ENCODE measurements at regions not wholly inside any gene's neighbourhood (a gene's known extent, or its start where the extent isn't known, plus 50 kb on each side); places are given as distances from the start of the nearest gene placed in this dataset.

- Histone ChIP-seq H3K9me3 (ENCODE audit: control insufficient read depth, insufficient read depth, low read depth, low read length) (no peaks in the 10 kb centered on the region), H3K4me3 (replicated peaks in 1 of 4; ENCODE audit: control extremely low read depth in 1 of 4, insufficient read depth in 1 of 4, low read depth in 3 of 4, low read length in 4 of 4) (no peak overlapping the region), H3K4me2 (ENCODE audit: extremely low read depth, insufficient read depth, low read length) (no peak overlapping the region), H3K27ac (ENCODE audit: insufficient read depth, low read length) (peak overlapping the region; percentile 83), H3K4me1 (ENCODE audit: control insufficient read depth, extremely low read depth, insufficient read depth, low read length) (peaks cover 21% of the 10 kb centered on the region), H2AFZ (ENCODE audit: low read length) (no peak overlapping the region), H3K79me2 (ENCODE audit: control insufficient read depth, insufficient read depth, low read length) (no peaks in the 10 kb centered on the region), H3K27me3 (ENCODE audit: control insufficient read depth, insufficient read depth, low read length) (no peaks in the 10 kb centered on the region), H3K36me3 (ENCODE audit: control insufficient read depth, insufficient read depth, low read length) (no peaks in the 10 kb centered on the region), H4K20me1 (ENCODE audit: control insufficient read depth, extremely low read depth, insufficient read depth, low read length) (no peaks in the 10 kb centered on the region), H3K9ac (ENCODE audit: insufficient read depth, low read length) (no peak overlapping the region)
- TF ChIP-seq CTCF (conservative IDR thresholded peaks at IDR 0.05 in 1 of 2, IDR thresholded peaks at IDR 0.05 in 1 of 2; ENCODE audit: low read depth in 1 of 2, low read length in 2 of 2): no peak
- no peak for TF ChIP-seq EZH2 (IDR thresholded peaks at IDR 0.05; ENCODE audit: low read length, missing control alignments)
- peak; percentile 17 to 24 for DNase-seq (ENCODE audit: low read depth in 2 of 2)
Observed at GRCh38 chr12:75951399-75952278, 79.9 kb downstream of the PHLDA1 start.

DNA sequence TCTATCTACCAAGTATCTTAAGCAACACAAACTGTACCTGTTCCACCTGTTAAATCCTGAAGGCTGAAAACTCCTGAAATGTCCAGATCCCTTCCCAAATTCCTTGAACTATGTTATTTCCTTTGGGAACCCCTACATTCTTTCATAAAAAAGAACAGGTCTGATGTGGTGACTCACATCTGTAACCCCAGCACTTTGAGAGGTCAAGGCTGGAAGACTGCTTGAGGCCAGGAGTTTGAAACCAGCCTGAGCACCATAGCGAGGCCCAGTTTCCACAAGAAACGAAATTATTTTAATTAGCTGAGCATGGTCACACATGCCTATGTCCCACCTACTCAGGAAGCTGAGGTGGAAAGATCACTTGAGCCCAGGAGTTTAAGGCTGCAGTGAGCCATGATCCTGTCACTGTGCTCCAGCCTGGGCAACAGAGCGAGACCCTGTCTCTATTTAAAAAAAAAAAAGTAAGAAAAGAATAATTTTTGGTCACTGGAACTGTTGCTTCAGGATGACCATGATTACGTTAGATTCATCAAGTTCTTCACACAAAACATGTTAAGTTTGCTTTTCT, 84.3 kb downstream of the PHLDA1 start:
- H3K4me1 ChIP-seq (ENCODE audit: control insufficient read depth, extremely low read depth, insufficient read depth, low read length): peaks cover 9% of the 10 kb centered on the region
- H3K27ac ChIP-seq (ENCODE audit: insufficient read depth, low read length): no peak overlapping the region
- H3K9me3 ChIP-seq (ENCODE audit: control insufficient read depth, insufficient read depth, low read depth, low read length): no peaks in the 10 kb centered on the region
- H3K36me3 ChIP-seq (ENCODE audit: control insufficient read depth, insufficient read depth, low read length): no peaks in the 10 kb centered on the region
- no peaks in the 10 kb centered on the region for H4K20me1 ChIP-seq (ENCODE audit: control insufficient read depth, extremely low read depth, insufficient read depth, low read length)
- H3K4me2 ChIP-seq (ENCODE audit: extremely low read depth, insufficient read depth, low read length): no peak overlapping the region
- H2AFZ ChIP-seq (ENCODE audit: low read length): no peak overlapping the region
- TF ChIP-seq EZH2 (IDR thresholded peaks at IDR 0.05; ENCODE audit: low read length, missing control alignments) (no peak), CTCF (conservative IDR thresholded peaks at IDR 0.05 in 1 of 2, IDR thresholded peaks at IDR 0.05 in 1 of 2; ENCODE audit: low read depth in 1 of 2, low read length in 2 of 2) (no peak)
- no peak for DNase-seq (ENCODE audit: low read depth in 2 of 2)
- H3K4me3 ChIP-seq (replicated peaks in 1 of 4; ENCODE audit: control extremely low read depth in 1 of 4, insufficient read depth in 1 of 4, low read depth in 3 of 4, low read length in 4 of 4): no peak overlapping the region
- no peaks in the 10 kb centered on the region for H3K79me2 ChIP-seq (ENCODE audit: control insufficient read depth, insufficient read depth, low read length)
- H3K9ac ChIP-seq (ENCODE audit: insufficient read depth, low read length): no peak overlapping the region
- no peaks in the 10 kb centered on the region for H3K27me3 ChIP-seq (ENCODE audit: control insufficient read depth, insufficient read depth, low read length)

GRCh38 chr12:75945581-75945980, 86.0 kb downstream of the PHLDA1 start:
- no peaks in the 10 kb centered on the region for H3K79me2 ChIP-seq (ENCODE audit: control insufficient read depth, insufficient read depth, low read length)
- DNase-seq (ENCODE audit: low read depth in 2 of 2): peak in 1 of 2 donors; percentile 26
- no peak overlapping the region for H3K9ac ChIP-seq (ENCODE audit: insufficient read depth, low read length)
- TF ChIP-seq CTCF (conservative IDR thresholded peaks at IDR 0.05 in 1 of 2, IDR thresholded peaks at IDR 0.05 in 1 of 2; ENCODE audit: low read depth in 1 of 2, low read length in 2 of 2) (no peak), EZH2 (IDR thresholded peaks at IDR 0.05; ENCODE audit: low read length, missing control alignments) (no peak)
- H3K9me3 ChIP-seq (ENCODE audit: control insufficient read depth, insufficient read depth, low read depth, low read length): no peaks in the 10 kb centered on the region
- no peaks in the 10 kb centered on the region for H3K36me3 ChIP-seq (ENCODE audit: control insufficient read depth, insufficient read depth, low read length)
- peak overlapping the region; percentile 68 for H3K27ac ChIP-seq (ENCODE audit: insufficient read depth, low read length)
- no peak overlapping the region for H3K4me2 ChIP-seq (ENCODE audit: extremely low read depth, insufficient read depth, low read length)
- H3K27me3 ChIP-seq (ENCODE audit: control insufficient read depth, insufficient read depth, low read length): no peaks in the 10 kb centered on the region
- no peak overlapping the region for H3K4me3 ChIP-seq (replicated peaks in 1 of 4; ENCODE audit: control extremely low read depth in 1 of 4, insufficient read depth in 1 of 4, low read depth in 3 of 4, low read length in 4 of 4)
- H3K4me1 ChIP-seq (ENCODE audit: control insufficient read depth, extremely low read depth, insufficient read depth, low read length): peaks cover 5% of the 10 kb centered on the region
- H4K20me1 ChIP-seq (ENCODE audit: control insufficient read depth, extremely low read depth, insufficient read depth, low read length): no peaks in the 10 kb centered on the region
- H2AFZ ChIP-seq (ENCODE audit: low read length): no peak overlapping the region
